ENCODE measurements at regions not wholly inside any gene's neighbourhood (a gene's known extent, or its start where the extent isn't known, plus 50 kb on each side); places are given as distances from the start of the nearest gene placed in this dataset.

DNA sequence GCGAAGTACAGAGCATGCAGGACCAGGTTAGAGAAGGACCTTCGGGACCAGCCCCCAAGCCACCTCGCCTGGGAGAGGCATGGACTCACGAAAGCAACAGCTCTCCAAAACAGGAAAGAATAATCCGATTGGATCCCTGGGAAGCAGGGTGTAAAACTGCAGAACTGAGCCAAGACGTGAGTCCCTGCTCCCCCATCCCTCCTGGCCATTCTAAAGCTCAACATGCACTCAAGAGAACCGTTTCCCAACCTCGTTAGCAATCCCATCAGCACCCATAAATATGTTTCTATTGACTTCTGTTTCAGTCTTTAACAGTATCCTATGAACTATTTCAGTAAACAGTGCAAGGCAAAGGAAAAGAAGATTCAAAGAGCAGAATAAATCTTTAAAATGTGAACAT lies 167.0 kb downstream of the COPRS start:
- TF ChIP-seq, protein P1, sequence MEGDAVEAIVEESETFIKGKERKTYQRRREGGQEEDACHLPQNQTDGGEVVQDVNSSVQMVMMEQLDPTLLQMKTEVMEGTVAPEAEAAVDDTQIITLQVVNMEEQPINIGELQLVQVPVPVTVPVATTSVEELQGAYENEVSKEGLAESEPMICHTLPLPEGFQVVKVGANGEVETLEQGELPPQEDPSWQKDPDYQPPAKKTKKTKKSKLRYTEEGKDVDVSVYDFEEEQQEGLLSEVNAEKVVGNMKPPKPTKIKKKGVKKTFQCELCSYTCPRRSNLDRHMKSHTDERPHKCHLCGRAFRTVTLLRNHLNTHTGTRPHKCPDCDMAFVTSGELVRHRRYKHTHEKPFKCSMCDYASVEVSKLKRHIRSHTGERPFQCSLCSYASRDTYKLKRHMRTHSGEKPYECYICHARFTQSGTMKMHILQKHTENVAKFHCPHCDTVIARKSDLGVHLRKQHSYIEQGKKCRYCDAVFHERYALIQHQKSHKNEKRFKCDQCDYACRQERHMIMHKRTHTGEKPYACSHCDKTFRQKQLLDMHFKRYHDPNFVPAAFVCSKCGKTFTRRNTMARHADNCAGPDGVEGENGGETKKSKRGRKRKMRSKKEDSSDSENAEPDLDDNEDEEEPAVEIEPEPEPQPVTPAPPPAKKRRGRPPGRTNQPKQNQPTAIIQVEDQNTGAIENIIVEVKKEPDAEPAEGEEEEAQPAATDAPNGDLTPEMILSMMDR (conservative IDR thresholded peaks at IDR 0.05; ENCODE audit: low read length) = no peak
- no peak for TF ChIP-seq EZH2phosphoT487 (IDR thresholded peaks at IDR 0.05; ENCODE audit: borderline replicate concordance, low read depth, low read length)
